GM23248 (cell line): ENCODE measurements at regions not wholly inside any gene's neighbourhood (a gene's known extent, or its start where the extent isn't known, plus 50 kb on each side); places are given as distances from the start of the nearest gene placed in this dataset.

Experiments
- DNase-seq: peaks from one replicate; pipeline ENCODE4 v3.0.0-alpha.2; 2015
- H2AFZ ChIP-seq: fragments of 200-600 bp; sonication (generic); 2 replicates; pipeline ENCODE4 v1.6.1; 2016; ENCODE audit warnings: antibody characterized with exemption
- H3F3A ChIP-seq: fragments of 200-600 bp; sonication (generic); 2 replicates; pipeline ENCODE4 v1.6.1; 2016; ENCODE audit warnings: mild to moderate bottlenecking, antibody characterized with exemption, mixed run types; ENCODE audit not compliant: insufficient read depth
- H3K27ac ChIP-seq: fragments of 200-600 bp; sonication (generic); 2 replicates; pipeline ENCODE4 v1.5.1; 2016; ENCODE audit warnings: mild to moderate bottlenecking
- H3K27me3 ChIP-seq: fragments of 200-600 bp; sonication (generic); replicated peaks from 2 replicates; pipeline ENCODE4 v1.6.1; 2016; ENCODE audit warnings: mild to moderate bottlenecking; ENCODE audit not compliant: insufficient read depth
- H3K36me3 ChIP-seq: fragments of 200-600 bp; sonication (generic); 2 replicates; pipeline ENCODE4 v1.6.1; 2016; ENCODE audit warnings: low read depth, mild to moderate bottlenecking
- H3K4me1 ChIP-seq: fragments of 200-600 bp; sonication (generic); 2 replicates; pipeline ENCODE4 v1.6.1; 2016; ENCODE audit warnings: mild to moderate bottlenecking; ENCODE audit not compliant: insufficient read depth
- H3K4me2 ChIP-seq: fragments of 200-600 bp; sonication (generic); one replicate; pipeline ENCODE4 v1.6.1; 2016; ENCODE audit warnings: mild to moderate bottlenecking; ENCODE audit not compliant: unreplicated experiment
- H3K4me3 ChIP-seq: fragments of 200-600 bp; sonication (generic); 2 replicates; pipeline ENCODE4 v1.5.1; 2016; ENCODE audit warnings: mild to moderate bottlenecking
- H3K79me2 ChIP-seq: fragments of 200-600 bp; sonication (generic); 2 replicates; pipeline ENCODE4 v1.6.1; 2016; ENCODE audit warnings: mild to moderate bottlenecking; ENCODE audit not compliant: insufficient read depth
- H3K9ac ChIP-seq: fragments of 200-600 bp; sonication (generic); 2 replicates; pipeline ENCODE4 v1.6.1; 2016; ENCODE audit warnings: mild to moderate bottlenecking
- H3K9me2 ChIP-seq: fragments of 200-600 bp; sonication (generic); 2 replicates; pipeline ENCODE4 v1.6.1; 2016; ENCODE audit warnings: mixed run types, mild to moderate bottlenecking, moderate library complexity; ENCODE audit not compliant: insufficient read depth
- H3K9me3 ChIP-seq: fragments of 200-600 bp; sonication (generic); one replicate; pipeline ENCODE4 v1.6.1; 2017; ENCODE audit warnings: low read depth
- H4K20me1 ChIP-seq: fragments of 200-600 bp; sonication (generic); 2 replicates; pipeline ENCODE4 v1.6.0; 2016; ENCODE audit not compliant: insufficient read depth
- EZH2 ChIP-seq: fragments of 200-600 bp; sonication (generic); IDR thresholded peaks from 2 replicates; pipeline ENCODE4 v1.6.1; 2018; ENCODE audit warnings: antibody characterized with exemption, mild to moderate bottlenecking; ENCODE audit not compliant: insufficient read depth, poor library complexity, severe bottlenecking
- EZH2phosphoT487 ChIP-seq: fragments of 200-600 bp; sonication (generic); IDR thresholded peaks from 2 replicates; pipeline ENCODE4 v1.6.1; 2018; ENCODE audit warnings: antibody characterized with exemption, moderate library complexity, mild to moderate bottlenecking, low read depth; ENCODE audit not compliant: insufficient read depth
- WGBS, 2 experiments: methylation state at CpG; one replicate each; pipeline ENCODE4 v1.1.6; 2015 to 2017; ENCODE audit warnings: low lambda C conversion rate in 2 of 2, low coverage in 1 of 2; ENCODE audit errors: missing lambda C conversion rate in 2 of 2; 5-methylcytosine and 5-hydroxymethylcytosine counted together
- in situ Hi-C: fragments of 300-500 bp; cut with MboI; formaldehyde crosslinking; loops from 2 replicates; pipeline ENCODE4 v1.15.0; 2020

DNA sequence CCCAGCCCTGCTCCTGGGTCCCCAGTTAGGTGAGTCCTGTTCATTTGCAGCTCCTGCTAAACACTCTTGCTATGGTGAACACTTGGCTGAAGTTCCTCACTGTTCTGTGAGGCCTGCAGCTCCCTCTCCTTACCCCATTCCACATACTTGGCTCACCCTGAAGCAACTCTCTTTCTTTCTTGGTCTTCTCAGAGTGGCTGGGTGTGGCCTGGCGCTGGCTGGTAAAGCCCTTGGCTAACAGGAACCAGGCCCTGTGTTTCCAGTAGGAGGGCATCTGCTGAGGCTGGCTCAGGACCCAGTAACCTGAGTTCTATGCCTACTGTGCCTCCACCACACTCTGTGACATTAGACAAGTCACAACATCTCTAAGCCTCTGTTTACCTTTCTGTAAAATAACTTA, 53.1 kb upstream of the COL13A1 start:
- no peaks in the 10 kb centered on the region for H4K20me1 ChIP-seq
- no peaks in the 10 kb centered on the region for H3K36me3 ChIP-seq
- H3K27me3 ChIP-seq: peaks cover 17% of the 10 kb centered on the region; the same call in 1 of the 2 replicates
- H3K4me1 ChIP-seq: peaks cover 11% of the 10 kb centered on the region; the same call in 1 of the 2 replicates
- peak overlapping the region; percentile 24; the same call in 1 of the 2 replicates for H3K27ac ChIP-seq
- H3K9me2 ChIP-seq: no peaks in the 10 kb centered on the region
- H3F3A ChIP-seq: peaks cover 6% of the 10 kb centered on the region; the same call in 1 of the 2 replicates
- no peaks in the 10 kb centered on the region for H3K9me3 ChIP-seq
- 0 to 5% methylated on average over 1 of the region's 1 CpG for WGBS, 2 experiments
- H3K79me2 ChIP-seq: no peaks in the 10 kb centered on the region
- DNase-seq: peak; percentile 65
- no peak overlapping the region for H2AFZ ChIP-seq
- H3K4me3 ChIP-seq: no peak overlapping the region
- no peak overlapping the region for H3K9ac ChIP-seq
- no peak for TF ChIP-seq EZH2
- no peak for TF ChIP-seq EZH2phosphoT487
- in situ Hi-C loops: no loop called here
- no peak overlapping the region for H3K4me2 ChIP-seq

DNA sequence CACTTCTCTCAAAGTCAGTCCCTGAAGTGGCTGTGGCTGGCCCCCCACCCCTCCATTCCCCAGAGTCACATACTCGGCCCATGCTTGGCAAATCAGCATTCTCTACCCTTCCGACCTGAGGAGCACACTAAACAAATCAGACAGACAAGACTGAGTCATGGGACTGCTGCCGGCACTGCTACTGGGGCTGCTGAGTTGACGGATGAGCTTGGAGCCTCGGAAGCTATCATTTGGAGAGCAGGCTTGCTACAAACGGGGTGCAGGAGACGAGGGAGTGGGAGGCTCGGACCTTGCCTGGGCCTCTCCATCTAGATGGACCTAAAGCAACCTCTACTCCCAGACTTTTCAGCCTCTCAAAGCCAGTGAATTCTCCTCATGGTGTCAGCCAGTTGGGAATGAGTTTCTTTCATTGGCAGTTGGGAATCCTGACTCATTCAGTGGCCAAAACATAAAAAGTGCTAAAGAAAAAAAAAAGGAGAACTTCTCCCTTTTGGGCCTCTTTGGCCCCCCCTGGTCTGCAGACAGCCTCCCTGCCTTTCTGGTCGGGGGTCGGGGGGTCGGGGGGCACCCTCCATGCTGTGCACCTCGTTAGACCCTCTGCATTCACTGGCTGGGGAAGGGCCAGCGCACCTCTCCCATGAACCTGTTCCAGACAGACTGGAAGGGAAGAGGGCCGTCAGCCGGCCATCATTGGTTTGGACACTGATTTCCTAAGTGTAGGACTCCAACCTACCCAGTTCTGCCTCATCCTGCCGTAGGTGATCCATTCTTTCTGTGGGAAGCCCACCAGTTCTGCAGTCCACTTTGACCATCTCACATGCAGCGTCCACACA, 52.3 kb upstream of the COL13A1 start:
- Histone ChIP-seq H3K9ac (no peak overlapping the region), H4K20me1 (no peaks in the 10 kb centered on the region), H3K36me3 (no peaks in the 10 kb centered on the region), H3K27me3 (peaks cover 18% of the 10 kb centered on the region; the same call in 1 of the 2 replicates), H3K27ac (peak overlapping the region; percentile 24; the same call in 1 of the 2 replicates), H3K4me1 (peaks cover 11% of the 10 kb centered on the region; the same call in 1 of the 2 replicates), H3K9me3 (no peaks in the 10 kb centered on the region), H3K4me3 (no peak overlapping the region), H3F3A (peaks cover 6% of the 10 kb centered on the region; the same call in 1 of the 2 replicates), H3K79me2 (no peaks in the 10 kb centered on the region), H3K9me2 (no peaks in the 10 kb centered on the region), H2AFZ (no peak overlapping the region; the same call in 1 of the 2 replicates), H3K4me2 (no peak overlapping the region)
- in situ Hi-C loops: no loop called here
- no peak for TF ChIP-seq EZH2
- no peak for TF ChIP-seq EZH2phosphoT487
- WGBS, 2 experiments: 39 to 48% methylated on average over 17 of the region's 17 CpGs
- peak; percentile 69 for DNase-seq

DNA sequence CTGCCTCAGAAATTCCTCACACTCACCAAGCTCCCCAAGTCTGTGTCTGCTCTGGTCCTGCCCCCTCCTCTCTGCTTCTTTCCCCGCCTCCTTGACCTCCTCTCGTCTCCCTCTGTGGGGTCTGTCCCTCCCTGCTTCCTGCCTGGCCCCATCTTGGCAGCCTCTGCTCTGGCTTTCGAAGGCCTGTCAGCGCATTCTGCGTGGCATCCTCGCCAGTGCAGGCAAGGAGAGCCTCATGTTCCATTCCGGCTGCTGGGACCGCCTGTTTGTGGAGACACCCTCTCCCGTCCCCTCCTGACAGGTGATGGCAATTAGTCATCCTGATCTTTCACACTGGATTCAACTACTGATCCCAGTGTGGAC, 51.7 kb upstream of the COL13A1 start:
- Histone ChIP-seq H3K27me3 (peaks cover 14% of the 10 kb centered on the region; the same call in 1 of the 2 replicates), H3K4me1 (peaks cover 11% of the 10 kb centered on the region; the same call in 1 of the 2 replicates), H3K9me3 (no peaks in the 10 kb centered on the region), H3K9ac (no peak overlapping the region), H3K9me2 (no peaks in the 10 kb centered on the region), H3K4me3 (no peak overlapping the region), H2AFZ (no peak overlapping the region), H3K79me2 (no peaks in the 10 kb centered on the region), H4K20me1 (no peaks in the 10 kb centered on the region), H3K36me3 (no peaks in the 10 kb centered on the region), H3K4me2 (no peak overlapping the region), H3K27ac (no peak overlapping the region), H3F3A (peaks cover 6% of the 10 kb centered on the region; the same call in 1 of the 2 replicates)
- in situ Hi-C loops: no loop called here
- TF ChIP-seq EZH2phosphoT487 (no peak), EZH2 (no peak)
- no peak for DNase-seq
- 75 to 83% methylated on average over 9 of the region's 9 CpGs for WGBS, 2 experiments

DNA sequence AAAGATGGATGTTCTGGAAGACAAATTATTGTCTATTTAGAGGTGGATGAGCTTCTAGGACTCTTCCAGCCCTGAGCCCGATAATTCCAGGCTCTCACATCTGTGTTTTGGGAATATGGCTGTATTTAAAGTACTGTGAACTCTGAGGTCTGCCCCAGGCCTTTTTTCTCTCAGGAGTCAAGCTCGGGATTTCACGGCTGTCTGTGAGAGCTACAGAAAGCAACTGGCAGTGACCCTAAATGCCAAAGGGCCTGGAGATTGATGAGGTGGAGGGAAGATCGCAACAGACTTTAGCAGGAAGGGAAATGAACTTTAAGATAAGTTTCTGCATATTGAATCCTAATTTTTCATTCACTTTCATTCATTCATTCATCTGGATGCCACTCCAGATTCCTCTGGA, 51.0 kb upstream of the COL13A1 start:
- Histone ChIP-seq H3K4me2 (no peak overlapping the region), H4K20me1 (no peaks in the 10 kb centered on the region), H3K79me2 (no peaks in the 10 kb centered on the region), H3F3A (peaks cover 6% of the 10 kb centered on the region; the same call in 1 of the 2 replicates), H3K4me3 (no peak overlapping the region), H2AFZ (no peak overlapping the region), H3K36me3 (no peaks in the 10 kb centered on the region), H3K27ac (no peak overlapping the region), H3K9me3 (no peaks in the 10 kb centered on the region), H3K9ac (no peak overlapping the region), H3K27me3 (peaks cover 8% of the 10 kb centered on the region; the same call in 1 of the 2 replicates), H3K4me1 (peaks cover 11% of the 10 kb centered on the region; the same call in 1 of the 2 replicates), H3K9me2 (no peaks in the 10 kb centered on the region)
- no peak for DNase-seq
- TF ChIP-seq EZH2phosphoT487 (no peak), EZH2 (no peak)
- 74 to 77% methylated on average over 4 of the region's 4 CpGs for WGBS, 2 experiments
- in situ Hi-C loops: no loop called here
